Ascending aorta (tissue), 2 donors: ENCODE measurements at regions not wholly inside any gene's neighbourhood (a gene's known extent, or its start where the extent isn't known, plus 50 kb on each side); places are given as distances from the start of the nearest gene placed in this dataset.

Experiments
- DNase-seq, 2 donors: peaks; one replicate each; pipeline ENCODE4 v3.0.0-alpha.2; 2019; ENCODE audit warnings: low spot score in 2 of 2
- H3K27ac ChIP-seq, 2 donors: fragments of 200-600 bp; sonication (generic); one replicate each; pipeline ENCODE4 v1.5.1; 2016 to 2017; ENCODE audit warnings: mild to moderate bottlenecking in 1 of 2
- H3K27me3 ChIP-seq: fragments of 200-600 bp; sonication (generic); one replicate; pipeline ENCODE4 v1.5.1; 2017
- H3K36me3 ChIP-seq, 2 donors: fragments of 200-600 bp; sonication (generic); one replicate each; pipeline ENCODE4 v1.5.1; 2016
- H3K4me1 ChIP-seq, 2 donors: fragments of 200-600 bp; sonication (generic); one replicate each; pipeline ENCODE4 v1.5.1; 2016 to 2017; ENCODE audit warnings: mild to moderate bottlenecking in 1 of 2
- H3K4me3 ChIP-seq, 2 donors: fragments of 200-600 bp; sonication (generic); one replicate each; pipeline ENCODE4 v1.5.1; 2016 to 2017; ENCODE audit warnings: mild to moderate bottlenecking in 1 of 2
- H3K9me3 ChIP-seq, 2 donors: fragments of 200-600 bp; sonication (generic); one replicate each; pipeline ENCODE4 v1.5.1; 2016
- intact Hi-C: fragments of 100-400 bp; cut with DNase I; formaldehyde crosslinking; loops from one replicate; pipeline ENCODE4 v1.15.1; 2023
- TF ChIP-seq, protein P1 (sequence below), 3 experiments: fragments of 200-600 bp in 2 of 3; fragments of 450-650 bp in 1 of 3; sonication (generic) in 2 of 3; IDR thresholded peaks; one replicate each; pipeline ENCODE4 v1.5.1; 2016 to 2019; ENCODE audit warnings: antibody characterized with exemption in 3 of 3, mild to moderate bottlenecking in 1 of 3, moderate library complexity in 1 of 3

GRCh38 chr13:78802912-78803311, 144.0 kb upstream of the OBI1 start:
- TF ChIP-seq, protein P1, sequence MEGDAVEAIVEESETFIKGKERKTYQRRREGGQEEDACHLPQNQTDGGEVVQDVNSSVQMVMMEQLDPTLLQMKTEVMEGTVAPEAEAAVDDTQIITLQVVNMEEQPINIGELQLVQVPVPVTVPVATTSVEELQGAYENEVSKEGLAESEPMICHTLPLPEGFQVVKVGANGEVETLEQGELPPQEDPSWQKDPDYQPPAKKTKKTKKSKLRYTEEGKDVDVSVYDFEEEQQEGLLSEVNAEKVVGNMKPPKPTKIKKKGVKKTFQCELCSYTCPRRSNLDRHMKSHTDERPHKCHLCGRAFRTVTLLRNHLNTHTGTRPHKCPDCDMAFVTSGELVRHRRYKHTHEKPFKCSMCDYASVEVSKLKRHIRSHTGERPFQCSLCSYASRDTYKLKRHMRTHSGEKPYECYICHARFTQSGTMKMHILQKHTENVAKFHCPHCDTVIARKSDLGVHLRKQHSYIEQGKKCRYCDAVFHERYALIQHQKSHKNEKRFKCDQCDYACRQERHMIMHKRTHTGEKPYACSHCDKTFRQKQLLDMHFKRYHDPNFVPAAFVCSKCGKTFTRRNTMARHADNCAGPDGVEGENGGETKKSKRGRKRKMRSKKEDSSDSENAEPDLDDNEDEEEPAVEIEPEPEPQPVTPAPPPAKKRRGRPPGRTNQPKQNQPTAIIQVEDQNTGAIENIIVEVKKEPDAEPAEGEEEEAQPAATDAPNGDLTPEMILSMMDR (IDR thresholded peaks at IDR 0.05), result no peak
- Histone ChIP-seq H3K4me1 (no peaks in the 10 kb centered on the region), H3K27me3 (no peaks in the 10 kb centered on the region), H3K36me3 (no peaks in the 10 kb centered on the region), H3K27ac (no peak overlapping the region), H3K9me3 (no peaks in the 10 kb centered on the region), H3K4me3 (no peak overlapping the region)
- no peak for DNase-seq
- intact Hi-C loops, result no loop called here

- TF ChIP-seq, protein P1 (IDR thresholded peaks at IDR 0.05), result no peak
- H3K27ac ChIP-seq, result no peak overlapping the region
- no peaks in the 10 kb centered on the region for H3K27me3 ChIP-seq
- no peaks in the 10 kb centered on the region for H3K9me3 ChIP-seq
- intact Hi-C loops, result no loop called here
- H3K4me3 ChIP-seq, result no peak overlapping the region
- DNase-seq, result no peak
- no peaks in the 10 kb centered on the region for H3K4me1 ChIP-seq
- no peaks in the 10 kb centered on the region for H3K36me3 ChIP-seq
Observed at GRCh38 chr13:78787190-78787589, 128.2 kb upstream of the OBI1 start.

DNA sequence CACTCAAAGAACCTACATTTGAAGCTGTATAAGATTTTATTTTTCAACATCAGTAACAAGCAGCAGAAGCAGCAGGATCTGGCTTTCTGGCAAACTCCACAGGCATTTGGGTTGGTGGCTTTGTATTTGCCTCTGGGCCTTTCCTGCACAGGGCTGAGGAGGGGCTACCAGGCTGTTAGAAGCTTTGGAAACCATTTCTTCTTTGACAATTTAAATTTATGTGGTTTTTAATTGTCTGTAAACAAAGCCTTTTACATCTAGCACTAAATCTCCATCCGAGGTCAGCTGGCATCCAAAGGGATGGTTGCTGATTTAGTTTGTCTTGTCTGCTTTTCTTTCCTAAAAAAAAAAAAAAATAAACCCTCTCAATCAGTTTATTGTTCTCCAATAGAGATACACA, 127.5 kb upstream of the OBI1 start:
- no peaks in the 10 kb centered on the region for H3K4me1 ChIP-seq
- no peak for DNase-seq
- H3K4me3 ChIP-seq, result no peak overlapping the region
- H3K36me3 ChIP-seq, result no peaks in the 10 kb centered on the region
- H3K27me3 ChIP-seq, result no peaks in the 10 kb centered on the region
- no peak overlapping the region for H3K27ac ChIP-seq
- TF ChIP-seq, protein P1 (IDR thresholded peaks at IDR 0.05), result no peak
- intact Hi-C loops, result no loop called here
- no peaks in the 10 kb centered on the region for H3K9me3 ChIP-seq

DNA sequence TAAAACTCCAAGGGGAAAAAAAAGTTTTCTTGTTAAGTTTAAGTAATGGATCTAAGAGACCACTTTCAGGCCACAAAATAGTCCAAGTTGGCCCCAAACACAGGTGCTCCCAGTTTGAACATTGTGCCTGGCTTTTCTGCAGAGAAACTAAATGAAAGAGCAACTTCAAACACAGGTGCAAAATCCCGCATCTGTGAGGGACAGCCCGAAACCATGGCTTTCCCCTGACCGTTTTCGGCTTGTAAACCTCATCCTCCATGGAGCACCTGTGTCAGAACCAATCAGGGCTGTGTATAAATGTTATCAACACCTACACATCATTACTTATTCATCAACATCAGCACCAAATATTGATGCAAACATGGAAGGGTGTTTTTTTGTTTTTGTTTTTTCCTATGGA, 126.8 kb upstream of the OBI1 start:
- TF ChIP-seq, protein P1 (IDR thresholded peaks at IDR 0.05), result no peak
- Histone ChIP-seq H3K4me1 (no peaks in the 10 kb centered on the region), H3K27ac (no peak overlapping the region), H3K27me3 (no peaks in the 10 kb centered on the region), H3K36me3 (no peaks in the 10 kb centered on the region), H3K9me3 (no peaks in the 10 kb centered on the region), H3K4me3 (no peak overlapping the region)
- DNase-seq, result no peak
- intact Hi-C loops, result no loop called here

GRCh38 chr13:78784014-78784750, 125.2 kb upstream of the OBI1 start:
- no peaks in the 10 kb centered on the region for H3K27me3 ChIP-seq
- TF ChIP-seq, protein P1 (IDR thresholded peaks at IDR 0.05), result no peak
- no peak overlapping the region for H3K27ac ChIP-seq
- no peak overlapping the region for H3K4me3 ChIP-seq
- no peaks in the 10 kb centered on the region for H3K36me3 ChIP-seq
- no peaks in the 10 kb centered on the region for H3K4me1 ChIP-seq
- DNase-seq, result no peak
- H3K9me3 ChIP-seq, result no peaks in the 10 kb centered on the region
- intact Hi-C loops, result no loop called here

DNA sequence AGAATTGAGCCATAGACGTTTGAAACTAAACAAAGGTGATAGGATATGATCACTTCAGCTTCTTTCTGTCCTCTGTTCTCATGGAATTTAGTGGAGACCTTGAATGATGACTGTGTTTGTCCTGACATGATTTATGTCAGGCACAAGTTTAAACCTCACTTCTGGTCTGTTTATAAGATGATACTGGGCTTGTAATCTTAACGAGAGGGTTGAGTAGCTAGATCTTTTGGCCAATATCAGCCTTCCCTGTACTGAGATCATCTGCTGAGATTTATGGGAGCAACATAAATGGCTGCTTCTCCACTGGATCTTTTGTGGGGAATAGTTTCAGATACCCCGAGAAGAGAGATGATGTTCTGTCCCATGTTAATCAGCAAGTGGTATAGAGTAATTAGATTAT, 121.8 kb upstream of the OBI1 start:
- H3K36me3 ChIP-seq, result no peaks in the 10 kb centered on the region
- no peak for DNase-seq
- TF ChIP-seq, protein P1 (IDR thresholded peaks at IDR 0.05), result no peak
- no peak overlapping the region for H3K4me3 ChIP-seq
- H3K4me1 ChIP-seq, result no peaks in the 10 kb centered on the region
- no peak overlapping the region for H3K27ac ChIP-seq
- no peaks in the 10 kb centered on the region for H3K9me3 ChIP-seq
- no peaks in the 10 kb centered on the region for H3K27me3 ChIP-seq
- intact Hi-C loops, result no loop called here
